Breast epithelium (tissue), 4 donors: ENCODE measurements at regions not wholly inside any gene's neighbourhood (a gene's known extent, or its start where the extent isn't known, plus 50 kb on each side); places are given as distances from the start of the nearest gene placed in this dataset.

Source experiments
- DNase-seq, 2 donors: peaks; one replicate each; pipeline ENCODE4 v3.0.0-alpha.2; 2019; ENCODE audit warnings: low spot score in 2 of 2
- H3K27ac ChIP-seq, 2 donors: fragments of 200-600 bp; sonication (generic) in 1 of 2; one replicate each; pipeline ENCODE4 v1.5.1; 2016 to 2019; ENCODE audit warnings: mild to moderate bottlenecking in 1 of 2
- H3K27me3 ChIP-seq, 2 donors: fragments of 200-600 bp; sonication (generic) in 1 of 2; one replicate each; pipeline versions ENCODE4 v1.5.1 to v1.6.0; 2017 to 2019; ENCODE audit warnings: control low read depth in 1 of 2, mild to moderate bottlenecking in 1 of 2
- H3K36me3 ChIP-seq: fragments of 200-600 bp; one replicate; pipeline ENCODE4 v1.5.1; 2019
- H3K4me1 ChIP-seq, 2 donors: fragments of 200-600 bp; sonication (generic); one replicate each; pipeline ENCODE4 v1.5.1; 2016 to 2019; ENCODE audit warnings: control low read depth in 1 of 2
- H3K4me3 ChIP-seq, 3 donors: fragments of 200-600 bp; sonication (generic); 1 replicate in 2 of 3; 2 replicates in 1 of 3; pipeline ENCODE4 v1.5.1; 2016 to 2019; ENCODE audit warnings: mild to moderate bottlenecking in 3 of 3, moderate library complexity in 2 of 3
- H3K9me3 ChIP-seq, 2 donors: fragments of 200-600 bp; sonication (generic) in 1 of 2; one replicate each; pipeline ENCODE4 v1.5.1; 2016 to 2019; ENCODE audit warnings: control low read depth in 1 of 2
- POLR2A ChIP-seq: fragments of 450-650 bp; IDR thresholded peaks from one replicate; pipeline ENCODE4 v1.6.1; 2016; ENCODE audit warnings: antibody characterized with exemption, mild to moderate bottlenecking, moderate library complexity
- POLR2AphosphoS5 ChIP-seq, 3 donors: sonication (generic); formaldehyde crosslinking; IDR thresholded peaks; one replicate each; pipeline ENCODE4 v1.6.1; 2017; ENCODE audit warnings: antibody characterized with exemption in 3 of 3
- intact Hi-C: fragments of 100-400 bp; cut with DNase I; formaldehyde crosslinking; loops from one replicate; pipeline ENCODE4 v1.15.1; 2023; ENCODE audit warnings: low total_unique reads
- TF ChIP-seq, protein P1 (sequence below), 3 donors: fragments of 450-650 bp; IDR thresholded peaks; one replicate each; pipeline ENCODE4 v1.5.1; 2016 to 2017; ENCODE audit warnings: antibody characterized with exemption in 3 of 3, mild to moderate bottlenecking in 3 of 3, moderate library complexity in 3 of 3

- DNase-seq, result no peak
- no peak overlapping the region for H3K4me3 ChIP-seq
- H3K27me3 ChIP-seq, result peaks cover 0 to 20% of the 10 kb centered on the region in 2 donors
- no peaks in the 10 kb centered on the region for H3K9me3 ChIP-seq
- H3K4me1 ChIP-seq, result no peaks in the 10 kb centered on the region
- H3K27ac ChIP-seq, result no peak overlapping the region
- TF ChIP-seq POLR2AphosphoS5 (IDR thresholded peaks at IDR 0.05), result no peak
- H3K36me3 ChIP-seq, result no peaks in the 10 kb centered on the region
- intact Hi-C loops, result no loop called here
Observed at GRCh38 chr19:31723101-31723500, 373.9 kb upstream of the TSHZ3 start.

DNA sequence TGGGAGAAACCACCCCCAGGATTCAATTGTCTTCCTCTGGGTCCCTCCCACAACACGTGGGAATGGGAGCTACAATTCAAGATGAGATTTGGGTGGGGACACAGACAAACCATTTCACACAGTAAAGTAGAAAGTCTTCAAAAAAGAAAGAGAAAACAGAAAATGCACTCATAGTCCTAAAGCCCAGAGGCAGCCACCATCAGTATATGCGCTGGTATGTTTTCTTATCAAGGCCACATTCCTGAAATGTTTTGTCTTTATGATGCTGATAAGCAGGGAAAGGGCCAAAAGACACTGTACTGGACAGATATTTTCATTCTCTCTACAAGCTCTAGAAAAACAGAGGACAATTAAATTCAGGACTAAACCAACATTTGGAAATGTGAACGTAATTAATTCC, 375.8 kb upstream of the TSHZ3 start:
- Histone ChIP-seq H3K36me3 (no peaks in the 10 kb centered on the region), H3K27ac (no peak overlapping the region), H3K4me1 (no peaks in the 10 kb centered on the region), H3K4me3 (no peak overlapping the region), H3K9me3 (no peaks in the 10 kb centered on the region), H3K27me3 (peaks cover 0 to 10% of the 10 kb centered on the region in 2 donors)
- intact Hi-C loops, result no loop called here
- TF ChIP-seq POLR2AphosphoS5 (IDR thresholded peaks at IDR 0.05) (no peak), POLR2A (no peak)
- TF ChIP-seq, protein P1, sequence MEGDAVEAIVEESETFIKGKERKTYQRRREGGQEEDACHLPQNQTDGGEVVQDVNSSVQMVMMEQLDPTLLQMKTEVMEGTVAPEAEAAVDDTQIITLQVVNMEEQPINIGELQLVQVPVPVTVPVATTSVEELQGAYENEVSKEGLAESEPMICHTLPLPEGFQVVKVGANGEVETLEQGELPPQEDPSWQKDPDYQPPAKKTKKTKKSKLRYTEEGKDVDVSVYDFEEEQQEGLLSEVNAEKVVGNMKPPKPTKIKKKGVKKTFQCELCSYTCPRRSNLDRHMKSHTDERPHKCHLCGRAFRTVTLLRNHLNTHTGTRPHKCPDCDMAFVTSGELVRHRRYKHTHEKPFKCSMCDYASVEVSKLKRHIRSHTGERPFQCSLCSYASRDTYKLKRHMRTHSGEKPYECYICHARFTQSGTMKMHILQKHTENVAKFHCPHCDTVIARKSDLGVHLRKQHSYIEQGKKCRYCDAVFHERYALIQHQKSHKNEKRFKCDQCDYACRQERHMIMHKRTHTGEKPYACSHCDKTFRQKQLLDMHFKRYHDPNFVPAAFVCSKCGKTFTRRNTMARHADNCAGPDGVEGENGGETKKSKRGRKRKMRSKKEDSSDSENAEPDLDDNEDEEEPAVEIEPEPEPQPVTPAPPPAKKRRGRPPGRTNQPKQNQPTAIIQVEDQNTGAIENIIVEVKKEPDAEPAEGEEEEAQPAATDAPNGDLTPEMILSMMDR (IDR thresholded peaks at IDR 0.05), result no peak
- DNase-seq, result no peak

DNA sequence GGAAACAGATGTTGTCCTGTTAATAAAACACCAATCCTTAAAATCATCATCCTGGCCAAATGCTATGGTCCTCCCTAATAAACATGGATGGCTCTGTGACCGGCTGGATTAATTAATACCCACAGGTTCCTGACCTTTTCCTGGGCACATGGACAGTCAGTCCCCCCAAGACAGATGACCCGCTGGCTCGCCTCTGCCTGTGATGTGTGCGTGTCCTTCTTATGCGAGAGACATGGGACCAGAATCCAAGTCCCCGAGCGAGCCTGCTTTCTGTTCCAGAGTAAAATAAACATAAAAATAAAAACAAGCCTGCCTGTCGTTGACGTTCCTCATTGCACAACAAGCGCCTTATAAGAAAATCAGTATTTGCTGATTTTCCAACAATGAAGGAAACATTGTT, 378.3 kb upstream of the TSHZ3 start:
- peaks cover 0 to 4% of the 10 kb centered on the region in 2 donors for H3K27me3 ChIP-seq

GRCh38 chr19:31730270-31730669, 381.0 kb upstream of the TSHZ3 start:
- Histone ChIP-seq H3K4me1 (no peaks in the 10 kb centered on the region), H3K36me3 (no peaks in the 10 kb centered on the region), H3K27me3 (peaks cover 0 to 4% of the 10 kb centered on the region in 2 donors), H3K27ac (no peak overlapping the region), H3K9me3 (no peaks in the 10 kb centered on the region), H3K4me3 (no peak overlapping the region)
- intact Hi-C loops, result no loop called here
- DNase-seq, result no peak
- TF ChIP-seq POLR2AphosphoS5 (IDR thresholded peaks at IDR 0.05) (no peak), POLR2A (no peak)
- TF ChIP-seq, protein P1 (IDR thresholded peaks at IDR 0.05), result no peak

More for the DNA sequence above, 378.3 kb upstream of the TSHZ3 start:
- Histone ChIP-seq H3K36me3 (no peaks in the 10 kb centered on the region), H3K27ac (no peak overlapping the region), H3K4me3 (no peak overlapping the region), H3K9me3 (no peaks in the 10 kb centered on the region), H3K4me1 (no peaks in the 10 kb centered on the region)
- no peak for DNase-seq
- intact Hi-C loops, result no loop called here
- TF ChIP-seq, protein P1 (IDR thresholded peaks at IDR 0.05), result no peak
- TF ChIP-seq POLR2A, result no peak
- TF ChIP-seq POLR2AphosphoS5 (IDR thresholded peaks at IDR 0.05), result no peak

GRCh38 chr19:31733591-31733990, 384.4 kb upstream of the TSHZ3 start:
- no peak for DNase-seq
- H3K27ac ChIP-seq, result no peak overlapping the region
- H3K36me3 ChIP-seq, result no peaks in the 10 kb centered on the region
- TF ChIP-seq POLR2AphosphoS5 (IDR thresholded peaks at IDR 0.05), result no peak
- peaks cover 0 to 4% of the 10 kb centered on the region in 2 donors for H3K27me3 ChIP-seq
- H3K4me1 ChIP-seq, result no peaks in the 10 kb centered on the region
- no peaks in the 10 kb centered on the region for H3K9me3 ChIP-seq
- intact Hi-C loops, result no loop called here
- no peak overlapping the region for H3K4me3 ChIP-seq

DNA sequence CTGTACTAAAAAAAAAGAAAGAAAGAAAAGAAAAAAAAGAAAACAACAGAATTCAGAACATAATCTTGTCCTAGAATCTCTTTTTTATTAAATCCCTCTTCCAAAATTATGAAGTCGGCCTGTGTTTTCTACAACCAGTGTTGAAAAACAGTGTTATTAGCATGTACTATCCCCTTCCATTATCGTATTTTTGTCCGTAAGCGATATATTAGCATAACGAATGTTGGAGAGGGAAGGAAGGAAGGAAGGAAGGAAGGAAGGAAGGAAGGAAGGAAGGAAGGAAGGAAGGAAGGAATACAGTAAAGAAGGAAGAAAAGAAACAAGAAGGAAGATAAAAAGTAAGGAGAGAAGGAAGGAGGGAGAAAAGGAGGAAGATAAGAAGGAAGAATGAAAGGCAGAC, 393.0 kb upstream of the TSHZ3 start:
- DNase-seq, result no peak
- Histone ChIP-seq H3K27ac (no peak overlapping the region), H3K4me1 (no peaks in the 10 kb centered on the region), H3K36me3 (no peaks in the 10 kb centered on the region), H3K4me3 (no peak overlapping the region), H3K27me3 (no peaks in the 10 kb centered on the region), H3K9me3 (no peaks in the 10 kb centered on the region)
- intact Hi-C loops, result no loop called here
- TF ChIP-seq POLR2AphosphoS5 (IDR thresholded peaks at IDR 0.05), result no peak
- TF ChIP-seq, protein P1 (IDR thresholded peaks at IDR 0.05), result no peak
- TF ChIP-seq POLR2A, result no peak
